H9 (cell line): ENCODE measurements at regions not wholly inside any gene's neighbourhood (a gene's known extent, or its start where the extent isn't known, plus 50 kb on each side); places are given as distances from the start of the nearest gene placed in this dataset.

Experiments
- DNase-seq: peaks from one replicate; pipeline ENCODE4 v3.0.0-alpha.2; 2017
- H2AFZ ChIP-seq: one replicate; pipeline ENCODE4 v1.6.1; 2013; ENCODE audit warnings: mild to moderate bottlenecking, low read length, control low read depth, moderate library complexity
- H2AK5ac ChIP-seq: 2 replicates; pipeline ENCODE4 v1.6.1; 2013; ENCODE audit warnings: low read length, control low read depth, mixed read lengths; ENCODE audit not compliant: insufficient read length
- H2BK120ac ChIP-seq: one replicate; pipeline ENCODE4 v1.6.1; 2013; ENCODE audit warnings: low read depth, mild to moderate bottlenecking, low read length, control low read depth, inconsistent platforms; ENCODE audit not compliant: poor library complexity, severe bottlenecking
- H2BK12ac ChIP-seq: 2 replicates; pipeline ENCODE4 v1.6.1; 2013; ENCODE audit warnings: low read length, control low read depth, mixed read lengths, low read depth; ENCODE audit not compliant: insufficient read length
- H2BK15ac ChIP-seq: 2 replicates; pipeline ENCODE4 v1.6.1; 2013; ENCODE audit warnings: low read depth, low read length, control low read depth
- H2BK20ac ChIP-seq: one replicate; pipeline ENCODE4 v1.6.1; 2013; ENCODE audit warnings: low read depth, mild to moderate bottlenecking, low read length, control low read depth, inconsistent platforms; ENCODE audit not compliant: poor library complexity, severe bottlenecking
- H2BK5ac ChIP-seq: 2 replicates; pipeline ENCODE4 v1.6.1; 2013; ENCODE audit warnings: low read length, control low read depth, mixed read lengths; ENCODE audit not compliant: insufficient read length
- H3K14ac ChIP-seq: 2 replicates; pipeline ENCODE4 v1.6.1; 2013; ENCODE audit warnings: low read length, control low read depth; ENCODE audit not compliant: insufficient read depth
- H3K18ac ChIP-seq: 2 replicates; pipeline ENCODE4 v1.6.1; 2013; ENCODE audit warnings: low read depth, mild to moderate bottlenecking, mixed read lengths, low read length, control low read depth; ENCODE audit not compliant: insufficient read length
- H3K23ac ChIP-seq: 2 replicates; pipeline ENCODE4 v1.6.1; 2013; ENCODE audit warnings: low read length, control low read depth, mixed read lengths, low read depth; ENCODE audit not compliant: insufficient read length
- H3K23me2 ChIP-seq: 2 replicates; pipeline ENCODE4 v1.6.1; 2013; ENCODE audit warnings: low read depth, mild to moderate bottlenecking, mixed read lengths, low read length, control low read depth; ENCODE audit not compliant: insufficient read length, poor library complexity, severe bottlenecking
- H3K27ac ChIP-seq: 2 replicates; pipeline ENCODE4 v1.5.1; 2013; ENCODE audit warnings: low read length, control low read depth, mixed read lengths, low read depth; ENCODE audit not compliant: insufficient read length
- H3K27me3 ChIP-seq: 2 replicates; pipeline ENCODE4 v1.6.1; 2013; ENCODE audit warnings: low read length, control low read depth, inconsistent platforms; ENCODE audit not compliant: insufficient read depth
- H3K4ac ChIP-seq: 2 replicates; pipeline ENCODE4 v1.6.1; 2013; ENCODE audit warnings: low read depth, mild to moderate bottlenecking, control low read depth, inconsistent platforms, low read length, moderate library complexity
- H3K4me1 ChIP-seq: 2 replicates; pipeline ENCODE4 v1.6.1; 2013; ENCODE audit warnings: low read length, control low read depth, inconsistent platforms; ENCODE audit not compliant: insufficient read depth
- H3K4me2 ChIP-seq: 2 replicates; pipeline ENCODE4 v1.6.1; 2013; ENCODE audit warnings: low read length, control low read depth, mixed read lengths; ENCODE audit not compliant: insufficient read length, insufficient read depth
- H3K56ac ChIP-seq: 2 replicates; pipeline ENCODE4 v1.6.1; 2013; ENCODE audit warnings: low read depth, mild to moderate bottlenecking, mixed read lengths, low read length, control low read depth; ENCODE audit not compliant: insufficient read length
- H3K79me1 ChIP-seq: 2 replicates; pipeline ENCODE4 v1.6.1; 2013; ENCODE audit warnings: low read depth, mild to moderate bottlenecking, moderate library complexity, low read length, control low read depth, inconsistent platforms; ENCODE audit not compliant: insufficient read depth, poor library complexity, severe bottlenecking
- H3K79me2 ChIP-seq: 2 replicates; pipeline ENCODE4 v1.6.1; 2013; ENCODE audit warnings: low read length, control low read depth, inconsistent platforms; ENCODE audit not compliant: insufficient read depth
- H3K9ac ChIP-seq: 2 replicates; pipeline ENCODE4 v1.6.1; 2013; ENCODE audit warnings: low read length, control low read depth, mixed read lengths; ENCODE audit not compliant: insufficient read length; ENCODE audit errors: extremely low read depth
- H3K9me3 ChIP-seq: one replicate; pipeline ENCODE4 v1.6.1; 2013; ENCODE audit warnings: low read depth, low read length, inconsistent platforms; ENCODE audit not compliant: control insufficient read depth
- H3T11ph ChIP-seq: one replicate; pipeline ENCODE4 v1.6.1; 2013; ENCODE audit warnings: mild to moderate bottlenecking, low read length, control low read depth, inconsistent platforms
- H4K20me1 ChIP-seq: one replicate; pipeline ENCODE4 v1.6.1; 2013; ENCODE audit not compliant: control insufficient read depth, insufficient read length, insufficient read depth
- H4K5ac ChIP-seq: 2 replicates; pipeline ENCODE4 v1.6.1; 2013; ENCODE audit warnings: low read depth, mild to moderate bottlenecking, mixed read lengths, low read length, control low read depth; ENCODE audit not compliant: insufficient read length
- H4K8ac ChIP-seq: replicated peaks from 2 replicates; pipeline ENCODE4 v1.6.1; 2013; ENCODE audit warnings: low read length, control low read depth, mixed read lengths, low read depth; ENCODE audit not compliant: insufficient read length
- H4K91ac ChIP-seq: 2 replicates; pipeline ENCODE4 v1.6.1; 2013; ENCODE audit warnings: low read depth, mild to moderate bottlenecking, moderate library complexity, mixed read lengths, low read length, control low read depth; ENCODE audit not compliant: insufficient read length
- H3K27ac Mint-ChIP-seq, 3 experiments: 2 replicates in 2 of 3; 3 replicates in 1 of 3; pipeline ENCODE4 v1.8.0; 2020 to 2021; ENCODE audit warnings: mixed read lengths in 3 of 3, mild to moderate bottlenecking in 1 of 3, moderate library complexity in 1 of 3
- H3K27me3 Mint-ChIP-seq: 2 replicates; pipeline ENCODE4 v1.8.0; 2021; ENCODE audit warnings: low read depth, mild to moderate bottlenecking, moderate library complexity, mixed read lengths
- H3K36me3 Mint-ChIP-seq, 3 experiments: 2 replicates in 2 of 3; 3 replicates in 1 of 3; pipeline ENCODE4 v1.8.0; 2020 to 2021; ENCODE audit warnings: low read depth in 3 of 3, mixed read lengths in 3 of 3; ENCODE audit not compliant: insufficient read depth in 1 of 3
- H3K4me1 Mint-ChIP-seq, 2 experiments: 2 replicates each; pipeline ENCODE4 v1.8.0; 2020; ENCODE audit warnings: mixed read lengths in 2 of 2
- H3K4me3 Mint-ChIP-seq, 2 experiments: 2 replicates in 1 of 2; 3 replicates in 1 of 2; pipeline ENCODE4 v1.8.0; 2020 to 2021; ENCODE audit warnings: mild to moderate bottlenecking in 2 of 2, mixed read lengths in 2 of 2, moderate library complexity in 1 of 2
- H3K9me3 Mint-ChIP-seq, 2 experiments: 2 replicates in 1 of 2; 3 replicates in 1 of 2; pipeline ENCODE4 v1.8.0; 2020; ENCODE audit warnings: mild to moderate bottlenecking in 2 of 2, mixed read lengths in 2 of 2, moderate library complexity in 1 of 2
- TF ChIP-seq, protein P1 (sequence below): fragments of 200-600 bp; sonication (generic); conservative IDR thresholded peaks from 3 replicates; pipeline ENCODE4 v1.8.0; 2021; ENCODE audit warnings: antibody characterized with exemption, mild to moderate bottlenecking

- H3K79me1 ChIP-seq = no peaks in the 10 kb centered on the region
- no peak overlapping the region for H4K91ac ChIP-seq
- no peak overlapping the region for H3T11ph ChIP-seq
- no peak overlapping the region for H2BK12ac ChIP-seq
- H2BK20ac ChIP-seq = no peak overlapping the region
- no peak for DNase-seq
- no peaks in the 10 kb centered on the region for H4K20me1 ChIP-seq
- H3K4ac ChIP-seq = no peak overlapping the region
- H3K36me3 Mint-ChIP-seq = no peaks in the 10 kb centered on the region
- H4K5ac ChIP-seq = no peak overlapping the region
- no peak overlapping the region for H3K56ac ChIP-seq
- H3K14ac ChIP-seq = no peak overlapping the region
- no peak overlapping the region for H3K27ac ChIP-seq
- H3K4me1 ChIP-seq = no peaks in the 10 kb centered on the region
- H3K9me3 Mint-ChIP-seq = no peaks in the 10 kb centered on the region
- H3K27me3 Mint-ChIP-seq = no peaks in the 10 kb centered on the region
- H2AK5ac ChIP-seq = no peak overlapping the region
- no peaks in the 10 kb centered on the region for H3K23me2 ChIP-seq
- no peak overlapping the region for H3K4me3 Mint-ChIP-seq
- no peaks in the 10 kb centered on the region for H3K9me3 ChIP-seq
- TF ChIP-seq, protein P1, sequence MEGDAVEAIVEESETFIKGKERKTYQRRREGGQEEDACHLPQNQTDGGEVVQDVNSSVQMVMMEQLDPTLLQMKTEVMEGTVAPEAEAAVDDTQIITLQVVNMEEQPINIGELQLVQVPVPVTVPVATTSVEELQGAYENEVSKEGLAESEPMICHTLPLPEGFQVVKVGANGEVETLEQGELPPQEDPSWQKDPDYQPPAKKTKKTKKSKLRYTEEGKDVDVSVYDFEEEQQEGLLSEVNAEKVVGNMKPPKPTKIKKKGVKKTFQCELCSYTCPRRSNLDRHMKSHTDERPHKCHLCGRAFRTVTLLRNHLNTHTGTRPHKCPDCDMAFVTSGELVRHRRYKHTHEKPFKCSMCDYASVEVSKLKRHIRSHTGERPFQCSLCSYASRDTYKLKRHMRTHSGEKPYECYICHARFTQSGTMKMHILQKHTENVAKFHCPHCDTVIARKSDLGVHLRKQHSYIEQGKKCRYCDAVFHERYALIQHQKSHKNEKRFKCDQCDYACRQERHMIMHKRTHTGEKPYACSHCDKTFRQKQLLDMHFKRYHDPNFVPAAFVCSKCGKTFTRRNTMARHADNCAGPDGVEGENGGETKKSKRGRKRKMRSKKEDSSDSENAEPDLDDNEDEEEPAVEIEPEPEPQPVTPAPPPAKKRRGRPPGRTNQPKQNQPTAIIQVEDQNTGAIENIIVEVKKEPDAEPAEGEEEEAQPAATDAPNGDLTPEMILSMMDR = no peak
- H3K27me3 ChIP-seq = no peaks in the 10 kb centered on the region
- no peak overlapping the region for H2BK5ac ChIP-seq
- H3K23ac ChIP-seq = no peak overlapping the region
- H3K18ac ChIP-seq = no peak overlapping the region
- no peak overlapping the region for H3K9ac ChIP-seq
- H2AFZ ChIP-seq = no peak overlapping the region
- no peak overlapping the region for H2BK15ac ChIP-seq
- H3K4me2 ChIP-seq = no peak overlapping the region
- no peak overlapping the region for H2BK120ac ChIP-seq
- no peak overlapping the region for H4K8ac ChIP-seq
- H3K27ac Mint-ChIP-seq = no peak overlapping the region
- H3K4me1 Mint-ChIP-seq = no peaks in the 10 kb centered on the region
- no peaks in the 10 kb centered on the region for H3K79me2 ChIP-seq
These were observed 397.6 kb upstream of the GJE1 start for GRCh38 chr6:141735126-141735525.
